DMS114 treated with DMSO at 0.1 percent for 48 hours (cell line): ENCODE measurements at regions not wholly inside any gene's neighbourhood (a gene's known extent, or its start where the extent isn't known, plus 50 kb on each side); places are given as distances from the start of the nearest gene placed in this dataset.
A peak's percentile ranks its signal among the peaks of the same experiment; 100 is the strongest.
"Not testable (repeated sequence)": the region's sequence is repeated elsewhere in the genome, so short reads cannot be mapped to it uniquely, and the experiment has no call there.

Experiments used
- DNase-seq: peaks from one replicate; lab custom pipeline; 2025; ENCODE audit not compliant: unreplicated experiment; lab: John Stamatoyannopoulos, UW

DNA sequence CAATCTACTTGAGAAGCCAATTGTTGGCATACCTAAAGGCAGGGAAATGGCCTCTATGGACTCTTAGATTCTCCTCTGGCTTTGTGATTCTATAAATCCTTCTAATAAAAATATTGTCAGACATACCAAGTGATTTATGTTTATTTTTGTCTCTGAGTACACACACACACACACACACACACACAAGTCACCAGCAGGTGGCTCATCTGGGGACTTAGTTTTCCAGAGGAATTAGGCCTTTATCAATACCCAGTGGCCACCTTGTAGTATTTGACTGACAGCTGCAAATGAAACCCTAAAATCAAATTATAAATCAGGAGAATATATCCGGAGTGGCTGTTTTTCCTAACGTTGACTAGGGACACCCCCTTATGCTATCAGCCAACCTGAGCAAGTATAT lies 258.5 kb downstream of the BRINP2 start:
- DNase-seq, result no peak

DNA sequence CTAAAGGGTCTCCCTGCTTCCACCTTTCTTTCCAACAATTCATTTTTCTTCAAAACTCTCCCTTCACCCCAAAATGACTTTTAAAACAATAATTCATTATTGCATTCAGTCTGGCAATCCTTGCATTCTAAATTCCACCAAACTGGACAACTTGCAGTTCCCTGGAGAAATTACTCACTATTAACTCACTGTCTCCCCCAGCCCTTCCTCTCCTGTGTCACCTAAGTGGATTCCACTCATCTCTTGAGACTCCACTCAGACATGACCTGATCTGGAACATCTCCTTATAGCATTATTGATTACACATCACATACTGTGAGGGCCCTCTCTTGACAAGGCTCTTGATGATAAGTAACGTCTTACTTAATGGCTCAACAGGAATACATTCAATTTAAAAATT lies 257.1 kb downstream of the BRINP2 start:
- DNase-seq, result no peak

DNA sequence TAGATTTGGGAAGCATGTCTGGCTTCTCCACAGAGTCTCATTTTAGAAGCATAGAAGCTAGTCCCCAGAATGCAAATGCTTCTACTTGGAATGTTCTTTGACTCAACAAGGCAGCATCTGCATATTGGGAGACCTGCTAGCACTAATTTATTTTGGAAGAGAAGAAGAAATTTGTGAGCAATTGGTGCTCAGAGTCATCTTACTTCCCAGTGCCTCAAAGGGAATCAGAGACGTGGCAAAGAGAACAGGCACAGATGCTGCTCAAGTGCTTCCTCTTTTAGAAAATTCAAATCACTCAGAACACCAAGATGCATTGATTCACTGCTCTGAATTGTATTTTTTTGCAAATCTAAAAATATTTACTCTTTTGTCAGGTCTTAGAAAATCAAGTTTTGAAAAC lies 255.7 kb downstream of the BRINP2 start:
- DNase-seq, result no peak

DNA sequence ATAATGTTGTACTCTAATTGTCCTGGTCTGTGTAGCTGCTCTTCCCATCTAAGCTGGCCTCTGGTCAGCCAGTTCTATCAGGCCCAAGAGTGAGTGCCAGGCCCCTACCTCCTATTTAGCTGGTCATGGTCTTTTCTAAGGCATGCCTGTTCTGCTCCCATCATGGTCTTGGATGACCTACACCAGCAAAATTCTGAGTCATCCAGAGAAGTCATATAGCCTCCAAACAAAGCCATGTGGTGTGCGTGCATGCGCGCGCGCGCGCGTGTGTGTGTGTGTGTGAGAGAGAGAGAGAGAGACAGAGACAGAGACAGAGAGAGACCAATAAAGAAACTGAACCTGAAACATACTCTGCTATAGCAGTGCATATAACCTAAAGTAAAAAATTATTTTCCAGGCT lies 254.4 kb downstream of the BRINP2 start:
- no peak for DNase-seq

DNA sequence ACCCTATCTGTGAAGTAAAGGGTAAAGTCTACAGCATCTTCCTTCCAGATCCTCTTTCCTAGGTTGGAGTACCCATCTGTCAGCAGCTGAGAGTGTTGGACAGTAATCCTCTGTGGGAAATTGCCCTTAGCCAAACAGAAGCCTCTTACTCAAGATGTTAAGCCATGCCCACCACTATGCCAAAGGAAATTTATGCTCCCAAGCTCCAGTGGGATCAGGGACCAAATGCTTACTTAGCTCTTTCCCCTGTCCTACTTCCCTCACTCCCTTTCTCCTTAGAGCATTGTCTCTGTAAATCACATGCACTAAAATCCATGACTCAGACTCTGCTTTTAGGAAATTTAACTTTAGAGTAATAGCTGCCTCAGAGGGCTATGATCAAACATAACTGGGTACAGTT lies 254.0 kb downstream of the BRINP2 start:
- DNase-seq, result no peak

DNA sequence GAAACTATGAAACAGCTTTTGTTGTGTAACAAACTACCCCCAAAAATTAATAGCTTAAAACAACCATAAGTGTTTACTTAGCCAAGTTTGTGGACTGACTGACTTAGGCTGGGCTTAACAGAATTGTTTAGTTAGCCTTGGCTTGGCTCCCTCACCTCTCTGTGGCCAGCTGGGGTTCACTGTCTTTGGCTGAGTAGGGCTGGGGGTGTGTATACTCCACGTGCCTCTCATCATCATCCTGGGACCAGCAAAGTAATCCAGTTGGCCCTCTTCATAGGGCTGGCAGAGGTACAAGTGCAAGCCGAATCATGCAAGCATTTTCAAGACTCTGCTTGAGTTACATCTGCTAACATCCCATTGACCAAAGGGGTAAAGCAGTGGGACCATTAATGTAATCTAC lies 252.3 kb downstream of the BRINP2 start:
- DNase-seq, result no peak

DNA sequence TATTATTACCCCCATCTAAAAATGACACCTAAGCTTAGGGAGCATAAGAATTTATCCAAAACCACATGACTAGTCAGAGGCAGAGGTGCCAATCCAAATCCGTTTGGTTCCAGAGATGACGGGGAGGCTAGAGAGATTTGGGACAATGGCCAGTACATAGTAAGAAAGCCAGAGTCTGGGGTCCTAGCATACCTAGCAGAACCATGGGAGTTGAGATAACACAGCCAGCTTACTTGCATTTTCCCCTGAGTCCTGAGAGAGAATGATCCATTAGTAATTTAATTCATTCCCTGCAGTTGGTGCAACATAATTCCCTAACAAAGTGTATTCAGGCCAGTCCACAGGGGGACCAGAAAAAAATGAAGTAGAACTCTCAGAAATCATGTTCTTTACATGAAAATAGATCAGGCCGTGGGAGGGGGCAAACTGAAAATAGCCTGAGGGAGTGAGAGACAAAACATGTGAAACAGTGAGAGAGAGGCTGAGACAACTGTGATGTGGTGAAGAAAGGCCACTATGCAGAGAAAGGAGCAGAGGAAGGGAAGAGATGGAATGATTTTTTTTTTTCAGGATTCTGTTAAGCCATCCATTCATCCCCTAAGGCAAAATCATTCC lies 243.3 kb downstream of the BRINP2 start:
- DNase-seq, result no peak

DNA sequence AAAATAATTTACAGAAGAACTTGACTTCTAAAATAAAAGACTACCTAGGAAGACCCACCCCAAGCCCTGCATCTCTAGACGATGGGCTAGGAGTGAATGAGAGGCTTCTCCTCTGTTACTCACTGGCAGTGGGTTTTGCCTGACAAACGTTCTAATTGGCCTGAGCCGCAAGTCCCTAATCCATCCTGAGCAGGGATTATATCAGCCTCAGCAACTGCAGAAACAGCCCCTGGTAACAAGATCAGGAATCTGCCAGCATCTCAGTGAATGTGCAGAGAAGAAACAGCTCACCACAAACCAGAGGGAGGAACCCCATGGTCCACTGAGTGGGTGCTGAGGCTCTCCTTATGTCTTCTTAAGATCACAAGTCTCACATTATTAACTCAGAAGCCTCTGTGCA lies 240.6 kb downstream of the BRINP2 start:
- no peak for DNase-seq

DNA sequence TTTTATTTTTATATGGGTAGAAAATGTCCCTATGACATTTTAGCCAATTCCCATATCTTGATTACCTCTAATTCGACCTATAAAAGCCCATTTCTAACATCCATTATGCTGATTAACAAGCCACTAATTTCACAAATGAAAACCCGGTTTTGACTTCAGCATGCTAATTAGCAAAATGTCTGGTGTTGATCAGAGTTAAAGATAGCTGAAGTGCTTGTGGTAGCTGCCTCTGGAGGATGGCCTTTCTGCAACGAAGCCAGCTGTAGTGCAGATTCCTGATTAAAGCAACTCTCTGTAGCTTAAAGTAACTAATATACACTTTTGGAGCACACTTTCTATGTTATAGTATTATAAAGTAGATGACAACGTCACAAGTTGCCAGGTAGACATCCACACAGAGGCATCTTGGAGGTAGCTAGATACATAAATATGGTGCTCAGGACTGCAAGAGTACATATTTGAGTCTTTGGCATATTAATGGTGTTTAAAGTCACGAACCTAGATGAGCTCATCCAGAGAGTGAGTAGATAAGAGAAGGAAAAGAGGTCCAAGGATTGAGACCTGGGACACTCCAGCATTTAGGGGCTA lies 239.5 kb downstream of the BRINP2 start:
- DNase-seq, result no peak

DNA sequence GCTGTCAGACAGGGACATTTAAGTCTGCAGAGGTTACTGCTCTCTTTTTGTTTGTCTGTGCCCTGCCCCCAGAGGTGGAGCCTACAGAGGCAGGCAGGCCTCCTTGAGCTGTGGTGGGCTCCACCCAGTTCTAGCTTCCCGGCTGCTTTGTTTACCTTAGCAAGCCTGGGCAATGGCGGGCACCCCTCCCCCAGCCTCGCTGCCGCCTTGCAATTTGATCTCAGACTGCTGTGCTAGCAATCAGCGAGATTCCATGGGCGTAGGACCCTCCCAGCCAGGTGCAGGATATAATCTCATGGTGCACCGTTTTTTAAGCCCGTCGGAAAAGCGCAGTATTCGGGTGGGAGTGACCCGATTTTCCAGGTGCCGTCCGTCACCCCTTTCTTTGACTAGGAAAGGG lies 235.6 kb downstream of the BRINP2 start:
- not testable (repeated sequence) for DNase-seq

DNA sequence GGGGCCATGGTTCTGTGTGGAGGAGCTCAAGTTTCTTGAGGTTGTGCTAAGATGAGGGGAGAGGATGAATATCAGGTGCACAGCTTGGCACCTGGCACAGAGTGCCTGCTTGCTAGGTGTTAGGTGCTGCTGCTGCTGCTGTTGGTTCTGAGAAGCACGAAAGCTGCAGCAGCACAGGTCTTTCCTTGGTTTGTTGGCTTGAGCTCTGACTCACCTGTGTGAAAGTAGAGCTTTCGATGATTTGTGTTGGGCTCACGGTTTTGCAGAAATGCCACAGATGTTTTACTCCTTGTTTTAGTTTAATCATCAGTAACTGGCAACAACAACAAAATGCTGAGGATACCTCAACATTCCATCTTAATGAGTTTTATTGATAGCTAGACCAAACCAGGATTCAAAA lies 221.6 kb downstream of the BRINP2 start:
- no peak for DNase-seq

DNA sequence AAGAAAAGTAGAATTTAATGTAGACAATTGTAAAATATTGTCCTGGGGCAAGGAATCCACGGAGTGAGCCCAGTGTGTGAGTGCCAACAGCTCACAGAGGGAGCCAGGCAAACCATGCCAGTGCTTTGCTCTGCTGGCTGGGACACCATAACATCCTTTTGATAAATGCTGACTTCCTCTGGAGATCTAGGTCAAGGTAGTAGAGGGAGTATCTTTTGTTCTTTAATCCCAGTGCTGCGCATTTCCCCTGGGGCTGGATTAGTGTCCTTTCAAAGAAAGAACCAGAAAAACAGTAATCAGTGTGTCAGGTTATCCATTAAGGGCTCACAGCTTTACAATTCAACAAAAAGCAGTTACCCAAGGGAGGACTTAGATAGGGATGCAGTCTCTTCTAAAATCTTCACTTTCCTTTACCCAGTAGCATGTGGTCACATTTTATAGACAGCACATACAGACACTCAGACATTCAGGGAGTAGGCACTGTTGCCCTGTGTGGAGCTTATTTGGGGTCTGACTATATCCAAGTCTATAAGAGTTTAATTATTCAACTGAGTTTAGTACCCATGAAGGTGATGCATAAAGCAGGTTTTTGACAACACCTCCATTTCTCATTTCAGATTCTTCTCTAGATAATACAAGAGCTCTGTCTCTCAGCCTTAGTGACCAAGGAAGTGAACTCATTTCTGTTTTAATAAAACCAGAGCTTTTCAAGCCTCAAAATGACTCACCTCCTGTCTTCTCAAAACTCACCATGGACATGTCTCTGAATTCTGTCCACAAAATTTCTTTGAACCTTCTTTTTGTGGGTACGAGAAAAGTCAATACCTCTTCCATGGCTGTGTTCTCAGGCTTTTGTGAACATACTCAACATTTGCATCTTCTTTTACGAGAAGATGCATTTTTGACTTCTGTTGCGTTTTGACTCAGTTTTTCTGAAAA lies 215.3 kb downstream of the BRINP2 start:
- no peak for DNase-seq

DNA sequence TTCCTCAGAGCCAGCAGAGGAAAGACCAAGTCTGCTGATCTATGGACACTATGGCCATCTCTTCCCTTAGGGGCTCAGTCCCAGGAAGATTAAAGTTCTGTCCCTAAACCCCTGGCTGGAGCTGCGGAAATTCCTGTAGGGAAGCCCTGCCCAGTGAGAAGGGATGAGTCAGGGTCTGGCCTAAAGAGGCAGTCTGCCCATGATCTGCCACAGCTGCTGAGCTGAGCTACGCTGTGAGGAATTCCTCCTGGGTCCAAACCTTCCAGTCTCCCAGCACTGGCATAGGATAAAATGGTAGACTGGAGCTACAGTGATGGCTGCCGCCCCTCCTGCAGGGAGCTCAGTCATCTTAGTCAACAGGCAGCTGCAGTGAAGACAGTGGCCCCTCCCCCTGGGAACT lies 213.7 kb downstream of the BRINP2 start:
- DNase-seq, result no peak

DNA sequence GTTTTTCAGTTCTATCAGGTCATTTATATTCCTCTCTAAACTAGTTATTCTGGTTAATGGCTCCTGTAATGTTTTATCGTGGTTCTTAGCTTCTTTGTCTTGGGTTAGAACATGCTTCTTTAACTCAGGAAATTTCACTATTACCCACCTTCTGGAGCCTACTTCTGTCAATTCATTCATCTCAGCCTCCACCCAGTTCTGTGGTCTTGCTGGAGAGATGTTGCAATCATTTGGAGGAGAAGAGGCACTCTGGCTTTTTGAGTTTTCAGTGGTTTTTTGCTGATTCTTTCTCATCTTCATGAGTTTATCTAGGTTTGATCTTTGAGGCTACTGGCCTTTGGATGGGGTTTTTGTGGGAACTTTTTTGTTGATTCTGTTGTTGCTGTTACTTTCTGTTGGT lies 213.0 kb downstream of the BRINP2 start:
- no peak for DNase-seq

DNA sequence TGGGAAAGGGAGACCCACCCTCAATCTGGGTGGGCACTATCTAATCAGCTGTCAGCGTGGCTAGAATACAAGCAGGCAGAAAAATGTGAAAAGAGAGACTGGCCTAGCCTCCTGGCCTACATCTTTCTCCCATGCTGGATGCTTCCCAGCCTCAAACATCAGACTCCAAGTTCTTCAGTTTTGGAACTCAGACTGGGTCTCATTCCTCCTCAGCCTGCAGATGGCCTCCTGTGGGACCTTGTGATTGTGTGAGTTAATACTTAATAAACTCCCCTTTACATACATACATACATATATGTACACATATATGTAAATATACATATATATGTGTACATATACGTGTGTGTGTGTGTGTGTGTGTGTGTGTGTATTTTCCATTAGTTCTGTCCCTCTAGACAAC lies 207.1 kb downstream of the BRINP2 start:
- no peak for DNase-seq

DNA sequence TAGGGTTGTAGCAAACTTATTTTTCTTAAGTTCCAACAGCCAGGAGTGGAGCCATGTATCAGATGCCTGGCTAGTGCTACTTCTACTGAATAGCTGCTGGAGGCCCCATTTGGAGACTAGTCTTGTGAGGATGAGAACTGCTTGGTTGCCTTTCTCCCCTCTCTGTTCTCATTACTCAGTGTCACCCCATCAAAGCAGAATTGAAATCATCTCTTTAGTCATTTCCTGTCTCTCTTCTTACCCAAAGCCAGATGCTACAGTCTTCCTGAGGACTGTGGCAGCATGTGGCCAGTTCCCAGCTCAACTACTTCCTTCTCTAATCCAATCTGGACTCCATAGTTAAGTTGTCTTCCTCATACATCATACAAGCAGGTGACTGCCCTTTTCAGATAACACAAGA lies 197.5 kb downstream of the BRINP2 start:
- DNase-seq, result no peak

DNA sequence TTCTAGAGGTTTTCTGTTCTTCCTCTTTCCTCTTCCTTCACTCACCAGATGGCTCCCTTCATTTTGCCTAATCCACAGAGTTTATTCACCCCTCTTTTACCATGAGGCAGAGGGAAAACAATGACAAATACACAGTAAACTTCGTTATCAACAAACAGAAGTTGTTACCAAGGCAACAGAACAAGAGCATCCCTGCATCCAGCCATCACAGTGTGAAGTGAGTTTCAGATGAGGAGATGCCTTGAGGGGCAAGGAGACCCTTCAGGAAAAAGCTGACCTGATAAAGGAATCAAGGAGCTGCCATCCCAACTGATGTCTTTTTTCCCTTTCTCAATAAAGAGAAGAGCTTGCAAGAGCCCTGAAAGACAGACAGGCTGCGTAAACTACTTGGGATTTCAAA lies 195.3 kb downstream of the BRINP2 start:
- DNase-seq, result no peak

DNA sequence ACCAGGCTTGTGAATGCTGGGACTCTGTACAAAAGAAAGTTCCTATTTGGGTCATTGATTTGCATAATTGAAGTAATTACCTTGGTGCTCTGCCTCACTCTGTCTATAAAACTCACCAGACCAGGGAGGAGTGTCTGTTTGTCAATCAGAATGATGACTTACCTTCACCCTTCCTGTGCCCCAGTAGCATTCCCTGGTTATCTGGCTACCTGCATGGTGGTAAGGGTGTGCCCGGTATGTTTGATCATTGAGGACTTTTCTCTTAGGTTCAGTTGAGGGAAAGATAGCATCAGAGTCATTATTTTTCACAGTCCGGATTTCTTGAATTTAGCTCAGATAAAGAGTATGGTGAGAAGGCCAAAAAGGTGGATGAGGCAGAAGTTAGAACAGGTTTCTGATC lies 190.0 kb downstream of the BRINP2 start:
- DNase-seq, result no peak

DNA sequence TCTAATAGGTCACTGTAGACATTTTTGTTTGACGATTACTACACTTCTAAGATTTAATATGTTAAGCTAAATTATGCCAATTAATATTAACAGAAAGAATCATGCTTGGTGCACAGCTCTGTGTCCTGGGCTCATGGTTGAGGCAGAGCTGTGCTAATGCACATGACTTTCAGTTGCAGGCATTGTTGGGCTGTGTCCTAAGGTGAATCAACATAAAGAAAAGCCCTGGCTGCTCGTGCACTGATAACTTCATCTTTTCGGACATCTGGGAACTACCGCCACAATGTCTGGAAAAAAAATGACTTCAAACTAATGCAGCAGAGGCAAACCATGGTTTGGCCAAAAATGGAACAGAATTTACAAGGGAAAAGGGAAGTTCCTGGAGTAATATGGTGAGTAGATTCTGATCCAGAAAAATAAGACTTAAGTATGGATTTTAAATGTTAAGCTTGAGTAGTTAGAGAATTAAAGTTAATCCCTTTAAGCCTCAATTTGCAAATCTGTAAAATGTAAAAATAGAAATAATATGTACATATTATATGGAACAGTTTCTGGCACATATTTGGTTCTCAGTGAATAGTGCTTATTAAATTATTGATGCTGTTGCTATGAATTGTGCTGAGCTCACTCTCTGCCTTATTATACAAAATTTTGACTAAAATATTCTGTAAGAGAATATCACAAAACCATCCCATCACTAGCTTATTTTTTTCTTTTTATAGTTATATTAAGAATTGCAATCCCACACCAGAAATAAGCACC lies 186.1 kb downstream of the BRINP2 start:
- no peak for DNase-seq

DNA sequence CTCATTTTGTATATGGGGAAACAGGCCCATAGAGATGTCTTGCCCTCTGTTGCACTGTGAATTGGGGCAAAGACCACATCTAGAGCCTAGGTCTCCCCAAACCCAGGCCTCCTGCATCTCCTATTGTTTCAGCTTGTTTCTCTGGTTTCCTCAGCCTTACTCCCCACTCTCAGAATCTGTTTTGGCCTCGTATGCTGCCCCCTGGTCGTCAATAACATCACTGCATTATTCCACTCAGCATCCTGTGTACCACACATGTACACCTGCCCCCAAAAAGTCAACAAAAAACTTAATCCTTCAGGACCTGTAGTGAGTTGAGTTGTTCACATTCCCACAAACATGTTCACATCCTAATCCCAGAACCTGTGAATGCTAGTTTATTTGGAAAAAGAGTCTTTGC lies 184.8 kb downstream of the BRINP2 start:
- peak; percentile 1 for DNase-seq

DNA sequence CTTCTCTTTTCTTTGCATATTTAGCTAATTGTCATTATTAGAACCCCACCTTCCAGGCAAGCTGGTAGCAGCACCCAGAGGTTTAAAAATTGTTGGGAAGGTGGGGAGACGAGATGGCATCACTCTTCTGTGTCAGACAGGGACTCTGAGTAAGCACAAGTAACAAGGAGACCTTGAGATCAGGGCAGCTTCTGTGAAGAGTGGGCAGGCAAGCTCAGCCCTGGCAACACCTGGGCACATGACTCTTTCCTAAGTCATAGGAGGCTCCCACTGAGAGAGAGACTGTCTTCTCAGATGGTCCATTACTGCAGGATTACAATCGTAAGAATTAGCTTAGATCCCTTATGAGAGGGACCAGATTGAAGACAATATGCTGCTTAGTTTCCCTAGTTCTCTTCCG lies 183.5 kb downstream of the BRINP2 start:
- DNase-seq, result no peak
